Endothelial cell of umbilical vein (primary cell): ENCODE measurements at regions not wholly inside any gene's neighbourhood (a gene's known extent, or its start where the extent isn't known, plus 50 kb on each side); places are given as distances from the start of the nearest gene placed in this dataset.

Experiments used
- BruUV-seq: library from RNA; stranded (reverse); fragments of 400-500 nt; replicated peaks from 2 replicates; lab custom pipeline; 2021; lab: Mats Ljungman, UMichigan
- CTCF ChIA-PET: fragments of 300-600, 350-600 bp; sonication (Branson Sonifier 250); formaldehyde crosslinking; loops from one replicate; lab custom pipeline; 2021; ENCODE audit warnings: antibody characterized with exemption, inconsistent platforms; lab: Charles Lee
- POLR2A ChIA-PET: fragments of 300-600, 350-600 bp; sonication (Branson Sonifier 250); formaldehyde crosslinking; loops from one replicate; lab custom pipeline; 2021; ENCODE audit warnings: antibody characterized with exemption, inconsistent platforms; lab: Charles Lee
- DNase-seq: peaks from one replicate; pipeline ENCODE4 v3.0.0-alpha.2; 2011; ENCODE audit warnings: low read depth, low spot score
- FAIRE-seq: peaks from 2 replicates; lab custom pipeline; 2011; peaks lifted over from hg19 to GRCh38; lab: Jason Lieb, UNC
- H2AFZ ChIP-seq: 2 replicates; pipeline ENCODE4 v1.6.0; 2012; ENCODE audit warnings: low read depth, low read length, control low read depth, inconsistent platforms
- H3K27ac ChIP-seq: 2 replicates; pipeline ENCODE4 v1.5.1; 2011; ENCODE audit warnings: low read depth, mild to moderate bottlenecking, control low read depth, low read length, moderate library complexity; ENCODE audit not compliant: insufficient read depth
- H3K27me3 ChIP-seq, 2 experiments: 2 replicates each; pipeline versions ENCODE4 v1.6.0 to v1.6.1; 2011; ENCODE audit warnings: low read length in 2 of 2, mixed read lengths in 1 of 2; ENCODE audit not compliant: control insufficient read depth in 2 of 2, insufficient read depth in 2 of 2
- H3K36me3 ChIP-seq, 2 experiments: 2 replicates in 1 of 2; 3 replicates in 1 of 2; pipeline ENCODE4 v1.5.1; 2011; ENCODE audit warnings: low read length in 2 of 2, mild to moderate bottlenecking in 1 of 2, moderate library complexity in 1 of 2; ENCODE audit not compliant: control insufficient read depth in 2 of 2, insufficient read depth in 2 of 2; ENCODE audit errors: extremely low read depth in 1 of 2
- H3K4me1 ChIP-seq: 3 replicates; pipeline ENCODE4 v1.5.1; 2011; ENCODE audit warnings: mild to moderate bottlenecking, low read length; ENCODE audit not compliant: control insufficient read depth, insufficient read depth; ENCODE audit errors: extremely low read depth
- H3K4me2 ChIP-seq: 2 replicates; pipeline ENCODE4 v1.6.1; 2011; ENCODE audit warnings: low read length, control low read depth, mixed read lengths; ENCODE audit not compliant: insufficient read depth
- H3K4me3 ChIP-seq, 3 experiments: fragments of 200-600 bp in 1 of 3; sonication (generic), shearing (Covaris generic) in 1 of 3; replicated peaks in 1 of 3; 2 replicates each; pipeline ENCODE4 v1.5.1; 2011 to 2016; ENCODE audit warnings: control low read depth in 3 of 3, low read length in 3 of 3, mild to moderate bottlenecking in 2 of 3, inconsistent platforms in 1 of 3, low read depth in 1 of 3, moderate library complexity in 1 of 3; ENCODE audit not compliant: insufficient read depth in 1 of 3
- H3K79me2 ChIP-seq: 2 replicates; pipeline ENCODE4 v1.6.0; 2012; ENCODE audit warnings: low read length, inconsistent platforms; ENCODE audit not compliant: control insufficient read depth, insufficient read depth
- H3K9ac ChIP-seq: replicated peaks from 2 replicates; pipeline ENCODE3; 2011; ENCODE audit warnings: low read length, control low read depth; ENCODE audit not compliant: insufficient read depth; ENCODE audit errors: extremely low read depth
- H3K9me1 ChIP-seq: replicated peaks from 3 replicates; pipeline ENCODE4 v1.6.0; 2011; ENCODE audit warnings: mild to moderate bottlenecking, low read length; ENCODE audit not compliant: control insufficient read depth, insufficient read depth; ENCODE audit errors: extremely low read depth
- H3K9me3 ChIP-seq: replicated peaks from 2 replicates; pipeline ENCODE4 v1.5.1; 2012; ENCODE audit warnings: low read length, inconsistent platforms; ENCODE audit not compliant: control insufficient read depth, insufficient read depth
- H4K20me1 ChIP-seq: replicated peaks from 2 replicates; pipeline ENCODE3; 2011; ENCODE audit warnings: mild to moderate bottlenecking, low read length; ENCODE audit not compliant: control insufficient read depth, insufficient read depth; ENCODE audit errors: extremely low read depth
- EZH2 ChIP-seq: IDR thresholded peaks from 2 replicates; pipeline ENCODE4 v1.6.1; 2012; ENCODE audit warnings: borderline replicate concordance, low read depth, mild to moderate bottlenecking, moderate library complexity, low read length, inconsistent platforms; ENCODE audit not compliant: severe bottlenecking
- FOS ChIP-seq: IDR thresholded peaks from 2 replicates; pipeline ENCODE4 v1.6.1; 2011; ENCODE audit warnings: mild to moderate bottlenecking, low read length, moderate library complexity, borderline replicate concordance; ENCODE audit not compliant: insufficient read depth
- GATA2 ChIP-seq: IDR thresholded peaks from 2 replicates; pipeline ENCODE4 v1.7.0; 2011; ENCODE audit warnings: low read depth, mild to moderate bottlenecking, moderate library complexity, mixed read lengths, low read length; ENCODE audit not compliant: insufficient read length, insufficient read depth
- JUN ChIP-seq: IDR thresholded peaks from 2 replicates; pipeline ENCODE4 v1.6.1; 2011; ENCODE audit warnings: borderline replicate concordance, low read depth; ENCODE audit not compliant: insufficient read length, insufficient read depth
- MAX ChIP-seq: IDR thresholded peaks from 2 replicates; pipeline ENCODE4 v1.6.1; 2011; ENCODE audit not compliant: insufficient read depth, insufficient read length
- MYC ChIP-seq: IDR thresholded peaks from one replicate; pipeline ENCODE4 v1.6.1; 2011; ENCODE audit warnings: mild to moderate bottlenecking, low read depth, low read length
- POLR2A ChIP-seq: IDR thresholded peaks from 2 replicates; pipeline ENCODE4 v1.6.1; 2012; ENCODE audit warnings: low read depth, mild to moderate bottlenecking, control low read depth, low read length
- POLR2AphosphoS5 ChIP-seq: IDR thresholded peaks from 2 replicates; pipeline ENCODE4 v1.6.1; 2012; ENCODE audit warnings: low read depth, mild to moderate bottlenecking, control low read depth, low read length, moderate library complexity; ENCODE audit not compliant: insufficient read depth
- dilution Hi-C: fragments of 300-500 bp; cut with MboI; formaldehyde crosslinking; loops from one replicate; pipeline ENCODE4 v1.15.0; 2019; ENCODE audit warnings: low sequenced_read_pairs; ENCODE audit not compliant: extremely low pct_ligation_motif_present
- intact Hi-C: fragments of 100-400 bp; cut with micrococcal nuclease; formaldehyde crosslinking; loops from one replicate; pipeline ENCODE4 v1.10.0; 2022
- TF ChIP-seq, protein P1 (sequence below), 2 donors: IDR thresholded peaks; 1 replicate in 1 of 2; 2 replicates in 1 of 2; pipeline ENCODE4 v1.5.1; 2011; ENCODE audit warnings: low read length in 2 of 2, mild to moderate bottlenecking in 2 of 2, moderate library complexity in 2 of 2, control low read depth in 1 of 2, inconsistent platforms in 1 of 2, low read depth in 1 of 2; ENCODE audit not compliant: insufficient read depth in 1 of 2; ENCODE audit errors: extremely low read depth in 1 of 2

DNA sequence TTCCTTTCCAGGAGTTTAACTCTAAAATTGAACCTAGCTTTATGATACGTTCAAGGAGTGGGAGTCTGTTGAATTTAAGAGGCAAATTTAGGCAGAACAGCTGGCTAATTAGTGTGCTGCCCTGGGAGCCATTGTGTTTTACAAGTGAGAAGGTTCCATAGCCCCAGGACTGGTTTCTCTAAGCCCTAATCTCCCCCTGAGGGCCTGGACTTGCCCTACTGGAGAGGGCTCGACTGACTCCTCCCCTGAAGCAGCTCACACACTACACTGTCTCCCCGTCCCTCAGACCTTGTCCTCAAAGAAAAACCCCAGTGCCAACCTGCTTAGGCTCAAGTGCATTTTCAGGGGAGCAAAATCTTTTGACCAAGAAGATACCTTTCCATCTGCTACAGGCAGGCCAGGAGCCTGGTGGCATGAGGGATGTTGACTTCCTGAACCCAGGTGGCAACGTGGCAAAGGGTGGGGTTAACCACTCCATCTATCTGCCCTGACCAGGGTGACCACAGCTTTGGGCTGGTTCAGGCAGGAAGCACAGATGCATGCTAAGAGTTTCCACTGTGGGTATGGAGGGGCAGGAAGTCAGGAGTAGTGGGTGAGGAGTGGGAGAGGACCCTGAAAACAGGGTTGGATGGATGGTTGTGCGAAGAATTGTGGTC lies 68.9 kb upstream of the CARD11 start:
- CTCF ChIA-PET: interaction anchor here (1.2 kb wide), 1 partner anchor 11 kb away, joined by 3 read pairs; no protein-coding TSS in a partner anchor
- no peaks in the 10 kb centered on the region for H4K20me1 ChIP-seq
- no peaks in the 10 kb centered on the region for H3K4me1 ChIP-seq
- TF ChIP-seq, protein P1, sequence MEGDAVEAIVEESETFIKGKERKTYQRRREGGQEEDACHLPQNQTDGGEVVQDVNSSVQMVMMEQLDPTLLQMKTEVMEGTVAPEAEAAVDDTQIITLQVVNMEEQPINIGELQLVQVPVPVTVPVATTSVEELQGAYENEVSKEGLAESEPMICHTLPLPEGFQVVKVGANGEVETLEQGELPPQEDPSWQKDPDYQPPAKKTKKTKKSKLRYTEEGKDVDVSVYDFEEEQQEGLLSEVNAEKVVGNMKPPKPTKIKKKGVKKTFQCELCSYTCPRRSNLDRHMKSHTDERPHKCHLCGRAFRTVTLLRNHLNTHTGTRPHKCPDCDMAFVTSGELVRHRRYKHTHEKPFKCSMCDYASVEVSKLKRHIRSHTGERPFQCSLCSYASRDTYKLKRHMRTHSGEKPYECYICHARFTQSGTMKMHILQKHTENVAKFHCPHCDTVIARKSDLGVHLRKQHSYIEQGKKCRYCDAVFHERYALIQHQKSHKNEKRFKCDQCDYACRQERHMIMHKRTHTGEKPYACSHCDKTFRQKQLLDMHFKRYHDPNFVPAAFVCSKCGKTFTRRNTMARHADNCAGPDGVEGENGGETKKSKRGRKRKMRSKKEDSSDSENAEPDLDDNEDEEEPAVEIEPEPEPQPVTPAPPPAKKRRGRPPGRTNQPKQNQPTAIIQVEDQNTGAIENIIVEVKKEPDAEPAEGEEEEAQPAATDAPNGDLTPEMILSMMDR (IDR thresholded peaks at IDR 0.05; ENCODE audit: extremely low read depth in 1 of 2, insufficient read depth in 1 of 2, low read depth in 1 of 2, low read length in 2 of 2): no peak
- no peak for TF ChIP-seq GATA2
- TF ChIP-seq FOS: no peak
- TF ChIP-seq JUN: no peak
- TF ChIP-seq MAX: no peak
- TF ChIP-seq POLR2AphosphoS5: no peak
- TF ChIP-seq POLR2A: no peak
- TF ChIP-seq EZH2: no peak
- TF ChIP-seq MYC: no peak
- POLR2A ChIA-PET: no interaction called here
- BruUV-seq: no TSS peak
- H3K9me3 ChIP-seq: no peaks in the 10 kb centered on the region
- no peak overlapping the region for H3K27ac ChIP-seq
- no peaks in the 10 kb centered on the region for H3K79me2 ChIP-seq
- no peak overlapping the region for H3K4me2 ChIP-seq
- no peaks in the 10 kb centered on the region for H3K9me1 ChIP-seq
- no peak overlapping the region for H2AFZ ChIP-seq
- no peaks in the 10 kb centered on the region for H3K36me3 ChIP-seq
- H3K27me3 ChIP-seq: no peaks in the 10 kb centered on the region
- H3K4me3 ChIP-seq: no peak overlapping the region
- FAIRE-seq (no peak), DNase-seq (no peak)
- dilution Hi-C loops: no loop called here
- no peak overlapping the region for H3K9ac ChIP-seq
- intact Hi-C loops: no loop called here
